Activated naive CD4-positive, alpha-beta T cell treated with anti-CD3 and anti-CD28 coated beads, Interleukin-2, amount 50 U/mL, for 16 hours (primary cell): ENCODE measurements at regions not wholly inside any gene's neighbourhood (a gene's known extent, or its start where the extent isn't known, plus 50 kb on each side); places are given as distances from the start of the nearest gene placed in this dataset.
"Not testable (repeated sequence)": the region's sequence is repeated elsewhere in the genome, so short reads cannot be mapped to it uniquely, and the experiment has no call there.

Source experiments
- DNase-seq: peaks from one replicate; pipeline ENCODE4 v3.0.0-alpha.2; 2020

GRCh38 chr12:47478426-47478825 lies 227.4 kb downstream of the RPAP3 start:
- DNase-seq = no peak

- DNase-seq = no peak
These were observed 232.7 kb downstream of the RPAP3 start for GRCh38 chr12:47473091-47473490.

DNA sequence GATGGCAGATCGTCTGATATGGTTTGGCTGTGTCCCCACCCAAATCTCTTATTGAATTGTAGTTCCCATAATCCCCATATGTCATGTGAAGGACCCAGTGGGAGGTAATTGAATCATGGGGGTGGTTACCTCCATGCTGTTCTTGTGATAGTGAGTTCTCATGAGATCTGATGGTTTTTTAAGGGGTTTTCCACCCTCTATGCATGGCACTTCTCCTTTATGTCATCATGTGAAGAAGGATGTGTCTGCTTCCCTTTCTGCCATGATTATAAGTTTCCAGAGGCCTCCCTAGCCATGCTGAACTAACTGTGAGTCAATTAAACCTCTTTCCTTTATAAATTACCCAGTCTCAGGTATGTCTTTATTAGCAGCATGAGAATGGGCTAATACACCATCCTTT lies 235.5 kb downstream of the RPAP3 start:
- DNase-seq = not testable (repeated sequence)

- not testable (repeated sequence) for DNase-seq
These were observed 241.9 kb downstream of the RPAP3 start for GRCh38 chr12:47463918-47464317.

- no peak for DNase-seq
These were observed 247.6 kb downstream of the RPAP3 start for GRCh38 chr12:47458279-47458678.

GRCh38 chr12:47449797-47450196 lies 256.0 kb downstream of the RPAP3 start:
- no peak for DNase-seq

DNA sequence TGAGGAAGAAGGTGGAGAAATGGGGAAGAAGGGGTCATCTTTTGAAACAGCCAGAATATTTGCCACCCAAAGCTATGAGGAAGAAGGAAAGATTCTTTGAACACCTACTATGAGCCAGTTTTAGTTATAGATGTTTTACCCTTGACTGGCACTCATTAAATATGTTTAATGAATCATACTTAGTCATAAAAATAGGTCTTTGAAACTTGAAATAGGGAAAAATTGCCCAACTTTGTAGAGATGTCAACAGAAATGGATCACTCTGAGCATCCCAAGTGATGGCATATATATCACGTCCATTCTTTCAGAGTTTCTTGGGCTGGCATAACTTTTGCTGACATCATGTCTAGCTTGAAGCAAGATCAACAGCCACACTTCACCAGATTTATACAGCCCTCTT lies 263.5 kb downstream of the RPAP3 start:
- DNase-seq = no peak

- DNase-seq = no peak
These were observed 264.3 kb downstream of the RPAP3 start for GRCh38 chr12:47441490-47441889.

DNA sequence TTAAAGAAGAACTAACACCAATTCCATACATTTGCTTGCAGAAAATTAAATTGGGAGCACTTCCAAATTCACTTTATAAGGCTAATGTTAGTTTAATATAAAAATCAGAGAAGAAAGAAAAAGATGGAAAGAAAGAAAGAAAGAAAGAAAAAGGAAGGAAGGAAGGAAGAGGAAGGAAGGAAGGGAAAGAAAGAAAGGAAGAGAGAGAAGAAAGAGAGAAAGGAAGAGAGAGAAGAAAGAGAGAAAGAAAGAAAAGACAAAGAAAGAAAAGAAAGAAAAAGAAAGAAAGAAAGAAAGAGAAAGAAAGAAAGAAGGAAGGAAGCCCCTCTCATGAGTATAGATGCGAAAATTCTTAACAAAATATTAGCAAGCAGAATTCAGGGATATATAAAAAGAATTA lies 267.7 kb downstream of the RPAP3 start:
- no peak for DNase-seq

DNA sequence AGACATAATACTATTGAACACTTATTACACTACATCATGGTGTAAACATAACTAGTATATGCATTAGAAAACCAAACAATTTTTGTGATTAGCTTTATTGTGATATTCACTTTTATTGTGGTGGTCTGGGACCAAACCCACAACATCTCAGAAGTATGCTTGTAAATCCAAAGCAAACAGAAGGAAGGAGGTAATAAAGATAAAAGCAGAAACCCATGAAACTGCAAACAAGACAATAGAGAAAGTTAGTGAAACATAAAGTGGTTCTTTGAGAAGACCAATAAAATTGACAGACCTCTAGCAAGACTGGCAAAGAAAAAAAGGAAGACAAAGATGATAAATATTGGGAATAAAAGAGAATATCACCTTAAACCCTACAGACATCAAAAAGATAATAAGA lies 268.3 kb downstream of the RPAP3 start:
- DNase-seq = no peak

DNA sequence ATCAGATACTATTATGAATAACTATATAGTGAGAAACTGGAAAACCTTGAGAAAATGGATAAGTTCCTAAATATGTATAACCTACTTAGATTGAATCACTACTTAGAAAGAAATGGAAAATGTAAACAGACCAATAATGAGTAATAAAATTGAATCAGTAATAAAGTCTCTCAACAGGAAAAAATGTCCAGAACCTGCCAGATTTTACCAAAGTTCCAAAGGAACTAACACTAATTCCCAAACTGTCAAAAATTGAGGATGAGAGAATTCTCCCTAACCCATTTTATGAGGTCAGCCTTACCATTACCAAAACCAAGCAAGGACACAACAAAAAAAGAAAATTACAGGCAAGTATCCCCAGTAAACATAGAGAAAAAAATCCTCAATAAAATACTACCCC lies 272.0 kb downstream of the RPAP3 start:
- no peak for DNase-seq

GRCh38 chr12:47426678-47427309 lies 279.0 kb downstream of the RPAP3 start:
- DNase-seq = not testable (repeated sequence)

DNA sequence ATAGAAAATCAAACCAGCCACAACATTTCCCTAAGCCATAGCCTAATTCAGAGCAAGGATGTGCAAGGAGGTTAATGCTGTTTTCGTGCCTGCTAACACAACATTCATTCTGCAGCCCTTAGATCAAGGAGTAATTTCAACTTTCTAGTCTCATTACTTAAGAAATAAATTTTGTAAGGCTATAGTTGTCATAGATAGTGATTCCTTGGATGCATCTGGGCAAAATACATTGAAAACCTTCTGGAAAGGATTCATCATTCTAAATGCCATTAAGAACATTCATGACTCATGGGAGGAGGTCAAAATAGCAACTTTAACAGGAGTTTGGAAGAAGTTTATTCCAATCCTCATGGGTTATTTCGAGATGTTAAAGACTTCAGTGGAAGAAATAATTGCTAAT lies 283.2 kb downstream of the RPAP3 start:
- no peak for DNase-seq

DNA sequence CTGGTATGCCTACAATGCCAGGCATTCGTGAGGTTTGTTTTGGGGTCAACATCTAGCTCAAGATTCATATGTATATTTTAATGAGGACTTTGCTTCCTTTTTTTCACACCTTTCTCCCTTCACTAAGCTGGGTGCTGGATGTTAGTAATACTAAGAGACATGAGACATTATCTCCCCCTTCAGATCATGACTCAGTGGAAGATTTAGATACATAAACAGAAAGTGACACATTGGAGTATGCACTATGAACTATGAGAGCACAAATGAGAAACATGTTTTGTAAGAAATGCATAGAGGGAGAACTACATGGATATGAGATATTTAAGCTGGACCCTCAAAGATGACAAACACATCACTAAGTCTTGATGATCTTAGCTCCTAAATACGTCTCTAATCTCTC lies 286.3 kb downstream of the RPAP3 start:
- no peak for DNase-seq

DNA sequence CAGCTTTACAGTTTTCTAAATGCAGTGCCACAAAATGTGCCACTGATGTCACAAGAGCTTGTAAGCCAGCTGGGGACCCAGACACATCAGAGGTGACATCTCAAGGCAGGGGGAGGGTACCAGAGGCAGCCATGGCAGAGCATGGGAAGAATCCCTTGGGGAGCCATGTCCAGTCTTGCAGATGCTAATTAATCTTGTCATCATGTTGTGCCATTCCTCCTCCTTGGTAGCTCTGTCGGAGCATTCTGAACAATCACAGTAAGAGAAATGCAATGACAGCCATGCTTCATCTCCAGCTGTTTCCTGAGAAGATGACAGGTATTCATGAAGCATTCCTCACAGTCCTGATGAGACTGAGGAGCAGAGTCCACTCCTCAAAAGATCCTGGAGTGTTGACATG lies 287.9 kb downstream of the RPAP3 start:
- DNase-seq = no peak

GRCh38 chr12:47417121-47417520 lies 288.7 kb downstream of the RPAP3 start:
- no peak for DNase-seq

DNA sequence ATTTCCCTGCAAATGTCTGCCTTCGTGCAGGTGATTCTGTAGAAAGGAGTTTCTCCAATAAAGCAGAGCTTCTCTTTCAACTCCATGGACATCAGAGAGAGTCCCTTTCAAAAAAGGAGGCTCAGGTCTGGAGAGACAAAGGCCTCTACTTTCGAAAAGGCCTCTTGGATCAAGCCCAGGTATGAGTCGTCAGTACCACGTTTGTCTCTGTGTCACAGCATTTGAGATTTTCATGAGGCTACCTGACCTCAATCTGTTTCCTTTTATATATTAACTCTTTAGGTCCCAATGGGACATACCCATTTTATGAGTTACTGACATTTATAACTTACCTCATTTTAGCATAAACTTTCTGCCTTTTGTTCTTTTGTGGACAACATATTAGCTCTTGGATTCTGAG lies 290.8 kb downstream of the RPAP3 start:
- DNase-seq = no peak

DNA sequence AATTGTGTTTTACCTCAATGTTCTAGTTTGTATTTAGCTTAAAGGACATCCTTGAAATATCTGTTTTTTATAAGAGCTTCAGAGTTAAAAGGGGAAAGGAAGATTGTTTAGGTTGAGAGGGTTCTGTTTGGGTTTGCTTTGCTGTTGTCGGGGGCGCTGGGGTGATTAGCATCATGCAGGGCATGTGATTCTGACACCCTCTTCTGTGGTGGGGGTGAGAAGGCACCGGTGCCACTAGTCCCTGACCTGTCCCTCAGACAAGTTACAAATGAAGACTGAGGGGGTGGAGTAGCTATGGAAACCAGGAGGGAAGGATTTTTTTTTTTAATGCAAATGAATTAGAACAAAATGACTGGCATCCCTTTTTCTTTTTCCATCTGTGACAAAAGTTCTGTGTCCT lies 291.3 kb downstream of the RPAP3 start:
- DNase-seq = no peak

DNA sequence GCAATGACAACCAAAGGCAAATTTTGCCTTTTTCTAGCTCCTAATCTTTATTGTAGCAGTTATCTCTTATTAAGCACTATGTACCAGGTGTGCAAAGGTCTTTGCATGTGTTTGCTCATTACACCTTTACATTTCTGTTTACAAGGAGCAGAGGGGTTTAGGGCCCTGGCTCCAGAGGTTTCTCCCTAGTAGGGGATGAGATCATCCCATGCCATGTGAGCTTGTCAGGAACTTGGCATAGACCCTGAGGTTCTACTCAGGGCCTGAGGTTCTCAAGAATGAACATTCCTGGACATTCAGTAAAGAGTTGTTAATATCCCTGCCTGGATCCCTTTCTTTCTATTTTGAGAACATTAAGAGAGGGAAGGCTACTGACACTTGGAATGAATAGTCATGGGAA lies 292.0 kb downstream of the RPAP3 start:
- DNase-seq = no peak

DNA sequence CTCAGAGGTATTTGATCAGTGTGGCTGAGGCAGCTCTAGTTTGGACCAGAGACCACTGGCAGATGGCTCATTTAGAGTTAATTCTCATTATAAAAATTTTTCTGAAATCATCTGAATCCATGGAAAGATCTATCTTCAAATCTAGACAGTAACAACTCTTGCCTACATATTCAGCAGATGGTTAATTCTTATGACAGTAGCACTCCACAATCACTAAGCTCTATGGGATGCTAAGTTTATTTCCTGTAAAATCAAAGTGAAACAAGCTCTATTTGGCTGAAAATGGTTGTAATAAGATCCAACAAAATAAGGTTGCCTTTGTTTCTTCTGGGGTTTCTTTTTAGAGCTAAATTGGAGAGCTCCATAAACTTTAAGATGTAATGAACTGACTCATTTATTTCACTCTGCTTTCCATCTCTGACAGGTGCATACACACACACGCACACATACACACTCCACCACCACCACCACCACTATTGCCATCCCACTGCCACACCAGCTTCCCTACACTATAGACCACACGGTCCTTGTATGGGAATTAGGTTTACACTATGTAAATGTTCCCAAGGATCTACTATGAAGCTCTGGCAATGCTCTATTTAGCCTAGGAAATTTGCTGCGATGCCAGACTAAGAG lies 293.1 kb downstream of the RPAP3 start:
- no peak for DNase-seq

- DNase-seq = no peak
These were observed 293.9 kb downstream of the RPAP3 start for GRCh38 chr12:47411966-47412365.

DNA sequence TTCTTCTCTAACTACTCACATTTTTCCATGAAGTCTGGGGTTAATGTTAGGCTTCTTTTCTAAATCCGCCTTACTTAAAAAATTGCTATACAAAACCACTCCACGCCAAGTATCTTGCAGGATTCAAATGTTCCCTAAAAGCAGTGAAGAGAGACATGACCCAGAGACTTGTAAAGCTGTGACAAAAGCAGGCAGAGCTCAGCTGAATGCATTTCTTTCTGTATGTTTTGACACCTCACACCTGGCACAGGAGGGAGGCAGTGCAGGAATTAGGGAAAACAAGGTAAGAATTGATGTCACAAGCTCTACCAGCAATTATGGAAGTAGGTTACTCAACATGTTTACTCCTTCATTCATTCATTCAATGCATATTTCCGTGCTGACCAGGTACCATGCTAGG lies 295.0 kb downstream of the RPAP3 start:
- no peak for DNase-seq

DNA sequence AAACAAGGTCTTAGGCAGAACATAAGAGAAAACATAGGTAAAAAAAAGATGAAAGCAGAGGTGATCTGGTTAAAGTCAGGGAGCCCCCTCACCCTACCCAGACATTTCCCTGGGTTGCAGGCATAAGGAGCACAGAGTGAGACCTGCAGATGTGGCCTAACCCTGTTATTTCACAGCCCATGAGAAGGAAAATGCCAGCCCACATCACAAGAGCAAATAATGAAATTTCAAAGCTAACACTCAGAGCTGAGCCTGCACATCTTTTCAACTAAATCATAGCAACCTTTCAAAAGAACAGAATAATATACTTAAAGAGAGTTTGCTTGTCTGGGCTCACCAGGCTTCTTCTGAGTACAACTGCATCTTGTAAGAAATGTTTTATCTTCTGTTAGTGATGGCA lies 295.4 kb downstream of the RPAP3 start:
- no peak for DNase-seq

DNA sequence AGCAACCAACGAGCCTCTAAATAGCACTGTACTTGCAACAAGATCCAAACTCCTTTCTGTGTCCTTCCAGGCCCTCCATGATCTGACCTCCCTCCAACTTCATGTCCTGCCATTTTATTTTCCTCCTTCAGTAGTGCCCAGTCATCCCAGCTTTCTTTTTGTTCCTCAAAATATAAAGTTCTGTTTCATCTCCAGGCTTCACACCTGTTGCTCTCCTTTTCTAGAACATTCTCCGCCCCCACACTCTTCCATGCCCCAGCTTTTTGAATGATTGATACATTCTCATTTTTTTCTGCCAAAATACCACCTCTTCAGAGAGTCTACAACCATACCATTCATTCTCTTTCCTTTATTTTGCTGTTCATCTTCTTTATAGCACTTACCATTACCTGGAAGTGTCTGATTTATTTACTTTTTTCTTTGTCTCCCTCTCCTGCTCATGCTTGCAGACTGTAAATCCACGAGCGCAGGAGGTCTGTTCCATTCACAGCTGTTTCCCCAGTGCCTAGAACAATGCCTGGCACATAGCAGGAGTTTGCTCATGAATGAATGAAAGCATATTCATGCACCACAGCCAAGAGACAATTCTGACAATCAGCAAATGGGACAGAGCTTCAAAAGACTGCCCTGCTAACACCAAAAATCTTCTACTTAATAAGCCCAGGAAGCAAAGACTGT lies 296.4 kb downstream of the RPAP3 start:
- DNase-seq = no peak
